Smooth muscle cell (in vitro differentiated cells): ENCODE measurements at regions not wholly inside any gene's neighbourhood (a gene's known extent, or its start where the extent isn't known, plus 50 kb on each side); places are given as distances from the start of the nearest gene placed in this dataset.
"Not testable (repeated sequence)": the region's sequence is repeated elsewhere in the genome, so short reads cannot be mapped to it uniquely, and the experiment has no call there.

Experiments
- DNase-seq: peaks from one replicate; lab custom pipeline; 2025; ENCODE audit not compliant: unreplicated experiment; lab: John Stamatoyannopoulos, UW
- H2AFZ ChIP-seq: fragments of 200-600 bp; sonication (generic); 2 replicates; pipeline ENCODE4 v1.6.0; 2016; ENCODE audit warnings: antibody characterized with exemption, low read depth, mild to moderate bottlenecking
- H3F3A ChIP-seq: fragments of 200-600 bp; sonication (generic); 2 replicates; pipeline ENCODE4 v1.6.0; 2017; ENCODE audit warnings: antibody characterized with exemption, low read depth
- H3K27ac ChIP-seq: fragments of 200-600 bp; sonication (generic); 2 replicates; pipeline ENCODE4 v1.5.1; 2016; ENCODE audit warnings: low read depth, mild to moderate bottlenecking
- H3K27me3 ChIP-seq: fragments of 200-600 bp; sonication (generic); 2 replicates; pipeline ENCODE4 v1.6.1; 2016; ENCODE audit warnings: low read depth, mild to moderate bottlenecking
- H3K36me3 ChIP-seq: fragments of 200-600 bp; sonication (generic); 2 replicates; pipeline ENCODE4 v1.5.1; 2016; ENCODE audit warnings: low read depth
- H3K4me1 ChIP-seq: fragments of 200-600 bp; sonication (generic); 2 replicates; pipeline ENCODE4 v1.5.1; 2016; ENCODE audit warnings: low read depth
- H3K4me2 ChIP-seq: fragments of 200-600 bp; sonication (generic); 2 replicates; pipeline ENCODE4 v1.6.0; 2016; ENCODE audit warnings: mild to moderate bottlenecking
- H3K4me3 ChIP-seq: fragments of 200-600 bp; sonication (generic); 2 replicates; pipeline ENCODE4 v1.5.1; 2016; ENCODE audit warnings: mild to moderate bottlenecking
- H3K79me2 ChIP-seq: fragments of 200-600 bp; sonication (generic); 2 replicates; pipeline ENCODE4 v1.6.0; 2016; ENCODE audit warnings: low read depth, mild to moderate bottlenecking
- H3K9ac ChIP-seq: fragments of 200-600 bp; sonication (generic); 2 replicates; pipeline ENCODE4 v1.6.0; 2016; ENCODE audit warnings: low read depth
- H3K9me3 ChIP-seq: fragments of 200-600 bp; sonication (generic); replicated peaks from 2 replicates; pipeline ENCODE4 v1.5.1; 2016; ENCODE audit warnings: low read depth
- H4K20me1 ChIP-seq: fragments of 200-600 bp; sonication (generic); 2 replicates; pipeline ENCODE4 v1.6.0; 2016; ENCODE audit warnings: low read depth
- CTCF ChIP-seq: fragments of 200-600 bp; sonication (generic); IDR thresholded peaks from 2 replicates; pipeline ENCODE4 v1.5.1; 2017; ENCODE audit warnings: borderline replicate concordance, mild to moderate bottlenecking, antibody characterized with exemption; ENCODE audit not compliant: insufficient read depth, poor library complexity, severe bottlenecking
- WGBS: methylation state at CpG from one replicate; pipeline ENCODE4 v1.1.7; 2016; ENCODE audit warnings: low lambda C conversion rate; 5-methylcytosine and 5-hydroxymethylcytosine counted together

GRCh38 chr7:32648408-32649156 is 153.3 kb downstream of the AVL9 start:
- Histone ChIP-seq H3K36me3 (no peaks in the 10 kb centered on the region), H2AFZ (no peak overlapping the region), H3K4me1 (no peaks in the 10 kb centered on the region), H3K9ac (no peak overlapping the region), H3K27ac (no peak overlapping the region), H3K27me3 (no peaks in the 10 kb centered on the region), H3K79me2 (no peaks in the 10 kb centered on the region), H3K9me3 (no peaks in the 10 kb centered on the region), H3K4me2 (no peak overlapping the region), H3K4me3 (no peak overlapping the region), H3F3A (no peaks in the 10 kb centered on the region), H4K20me1 (no peaks in the 10 kb centered on the region)
- TF ChIP-seq CTCF, result no peak
- 74% methylated on average over 6 of the region's 6 CpGs for WGBS
- no peak for DNase-seq

DNA sequence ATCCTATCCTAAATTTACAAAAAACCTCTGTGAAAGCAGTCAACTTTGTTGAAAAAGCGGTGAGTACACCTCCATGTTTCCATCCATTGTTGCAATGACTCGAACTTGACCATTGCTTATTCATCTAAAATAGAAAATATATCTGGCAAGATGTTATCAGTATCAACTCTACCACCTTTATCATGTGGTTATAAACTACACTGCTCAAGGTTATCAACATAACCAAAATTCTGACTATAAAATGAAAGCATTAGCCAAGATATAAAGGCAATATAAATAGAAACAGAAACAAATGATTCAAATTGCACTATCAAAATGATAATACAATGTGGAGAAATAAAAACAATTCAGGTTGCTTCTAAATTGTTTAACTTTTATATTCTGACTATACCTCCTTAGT is 150.0 kb downstream of the AVL9 start:
- H3K4me1 ChIP-seq, H3K36me3 ChIP-seq, H3K9ac ChIP-seq, H2AFZ ChIP-seq, H3K9me3 ChIP-seq, DNase-seq, H3F3A ChIP-seq, H3K4me3 ChIP-seq, H3K27ac ChIP-seq, H3K4me2 ChIP-seq, H4K20me1 ChIP-seq, H3K27me3 ChIP-seq, H3K79me2 ChIP-seq: not testable (repeated sequence)
- 96% methylated on average over 2 of the region's 2 CpGs for WGBS

DNA sequence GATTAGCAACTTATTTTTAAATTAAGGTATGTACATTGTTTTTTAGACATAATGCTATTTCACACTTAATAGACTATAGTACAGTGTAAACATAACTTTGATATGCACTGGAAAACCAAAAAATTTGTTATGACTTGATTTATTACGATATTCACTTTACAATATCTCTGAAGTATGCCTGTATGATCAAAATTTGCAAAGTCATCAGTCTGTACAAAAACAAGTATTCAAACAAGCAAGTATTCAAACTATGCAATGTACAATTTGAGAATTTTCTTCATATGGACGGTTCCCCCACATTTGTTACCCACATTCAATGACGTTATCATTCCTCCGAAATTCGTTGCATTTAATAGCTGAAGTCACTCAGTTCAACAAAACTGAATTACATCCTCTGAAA is 147.9 kb downstream of the AVL9 start:
- Histone ChIP-seq H3K27ac (no peak overlapping the region), H2AFZ (no peak overlapping the region), H3K9ac (no peak overlapping the region), H3K4me2 (no peak overlapping the region), H3K36me3 (no peaks in the 10 kb centered on the region), H3K9me3 (no peaks in the 10 kb centered on the region), H3K27me3 (no peaks in the 10 kb centered on the region), H3F3A (no peaks in the 10 kb centered on the region), H3K4me1 (no peaks in the 10 kb centered on the region), H4K20me1 (no peaks in the 10 kb centered on the region), H3K4me3 (no peak overlapping the region), H3K79me2 (no peaks in the 10 kb centered on the region)
- WGBS, result 96% methylated on average over 5 of the region's 5 CpGs
- no peak for TF ChIP-seq CTCF
- no peak for DNase-seq

GRCh38 chr7:32639122-32639521 is 143.8 kb downstream of the AVL9 start:
- no peaks in the 10 kb centered on the region for H3K36me3 ChIP-seq
- no peaks in the 10 kb centered on the region for H3K27me3 ChIP-seq
- no peaks in the 10 kb centered on the region for H3F3A ChIP-seq
- no peaks in the 10 kb centered on the region for H3K4me1 ChIP-seq
- no peaks in the 10 kb centered on the region for H3K9me3 ChIP-seq
- H2AFZ ChIP-seq, result no peak overlapping the region
- WGBS, result 96% methylated on average over 3 of the region's 3 CpGs
- no peaks in the 10 kb centered on the region for H3K79me2 ChIP-seq
- no peak overlapping the region for H3K4me3 ChIP-seq
- no peaks in the 10 kb centered on the region for H4K20me1 ChIP-seq
- no peak overlapping the region for H3K27ac ChIP-seq
- no peak overlapping the region for H3K9ac ChIP-seq
- DNase-seq, result no peak
- no peak overlapping the region for H3K4me2 ChIP-seq
- TF ChIP-seq CTCF, result no peak

GRCh38 chr7:32638479-32639121 is 143.3 kb downstream of the AVL9 start:
- not testable (repeated sequence) for H3F3A ChIP-seq, H3K9ac ChIP-seq, H3K36me3 ChIP-seq, H3K79me2 ChIP-seq, H4K20me1 ChIP-seq, H3K27me3 ChIP-seq, H2AFZ ChIP-seq, H3K4me1 ChIP-seq, DNase-seq, H3K4me2 ChIP-seq, H3K4me3 ChIP-seq, H3K9me3 ChIP-seq, H3K27ac ChIP-seq
- 90% methylated on average over 1 of the region's 1 CpG for WGBS
